Neural crest cell (in vitro differentiated cells): ENCODE measurements at regions not wholly inside any gene's neighbourhood (a gene's known extent, or its start where the extent isn't known, plus 50 kb on each side); places are given as distances from the start of the nearest gene placed in this dataset.

Source experiments
- DNase-seq: peaks from one replicate; pipeline ENCODE4 v3.0.0; 2021; ENCODE audit warnings: low read depth, mixed read lengths, low spot score
- H3K27ac Mint-ChIP-seq: one replicate; pipeline ENCODE4 v1.8.0; 2021; ENCODE audit warnings: mild to moderate bottlenecking, mixed read lengths; ENCODE audit not compliant: unreplicated experiment
- H3K27me3 Mint-ChIP-seq: 2 replicates; pipeline ENCODE4 v1.8.0; 2021; ENCODE audit warnings: low read depth, mild to moderate bottlenecking, mixed read lengths
- H3K36me3 Mint-ChIP-seq: 2 replicates; pipeline ENCODE4 v1.8.0; 2021; ENCODE audit warnings: low read depth, mild to moderate bottlenecking, mixed read lengths
- H3K4me1 Mint-ChIP-seq: 2 replicates; pipeline ENCODE4 v1.8.0; 2021; ENCODE audit warnings: mixed read lengths
- H3K4me3 Mint-ChIP-seq: one replicate; pipeline ENCODE4 v1.8.0; 2021; ENCODE audit warnings: mild to moderate bottlenecking, mixed read lengths
- H3K9me3 Mint-ChIP-seq: 2 replicates; pipeline ENCODE4 v1.8.0; 2021; ENCODE audit warnings: mixed read lengths
- TF ChIP-seq, protein P1 (sequence below): fragments of 200-600 bp; sonication (generic); conservative IDR thresholded peaks from 2 replicates; pipeline ENCODE4 v1.5.0; 2021; ENCODE audit warnings: antibody characterized with exemption, mild to moderate bottlenecking

DNA sequence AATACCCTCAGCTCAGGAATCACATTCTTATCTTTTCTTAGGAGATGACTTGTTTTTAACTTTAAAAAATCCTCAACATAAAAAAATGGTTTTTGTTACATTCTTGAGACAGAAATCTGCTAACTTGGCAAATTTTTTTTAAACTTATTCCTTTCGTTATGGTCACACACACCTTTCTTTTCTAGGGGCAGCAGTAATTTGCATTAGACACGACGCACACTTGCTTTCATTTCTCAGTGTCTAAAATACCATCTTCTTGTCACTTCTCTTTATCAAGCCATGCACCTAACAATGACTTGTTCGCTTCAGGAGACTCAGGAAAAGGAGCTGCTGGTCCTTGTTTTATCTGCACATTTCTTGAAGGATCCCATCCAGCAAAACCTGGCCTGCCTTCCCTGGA lies 112.6 kb upstream of the TBL1X start:
- TF ChIP-seq, protein P1, sequence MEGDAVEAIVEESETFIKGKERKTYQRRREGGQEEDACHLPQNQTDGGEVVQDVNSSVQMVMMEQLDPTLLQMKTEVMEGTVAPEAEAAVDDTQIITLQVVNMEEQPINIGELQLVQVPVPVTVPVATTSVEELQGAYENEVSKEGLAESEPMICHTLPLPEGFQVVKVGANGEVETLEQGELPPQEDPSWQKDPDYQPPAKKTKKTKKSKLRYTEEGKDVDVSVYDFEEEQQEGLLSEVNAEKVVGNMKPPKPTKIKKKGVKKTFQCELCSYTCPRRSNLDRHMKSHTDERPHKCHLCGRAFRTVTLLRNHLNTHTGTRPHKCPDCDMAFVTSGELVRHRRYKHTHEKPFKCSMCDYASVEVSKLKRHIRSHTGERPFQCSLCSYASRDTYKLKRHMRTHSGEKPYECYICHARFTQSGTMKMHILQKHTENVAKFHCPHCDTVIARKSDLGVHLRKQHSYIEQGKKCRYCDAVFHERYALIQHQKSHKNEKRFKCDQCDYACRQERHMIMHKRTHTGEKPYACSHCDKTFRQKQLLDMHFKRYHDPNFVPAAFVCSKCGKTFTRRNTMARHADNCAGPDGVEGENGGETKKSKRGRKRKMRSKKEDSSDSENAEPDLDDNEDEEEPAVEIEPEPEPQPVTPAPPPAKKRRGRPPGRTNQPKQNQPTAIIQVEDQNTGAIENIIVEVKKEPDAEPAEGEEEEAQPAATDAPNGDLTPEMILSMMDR, result no peak
- H3K27me3 Mint-ChIP-seq, result no peaks in the 10 kb centered on the region
- DNase-seq, result no peak
- H3K9me3 Mint-ChIP-seq, result peaks cover 6% of the 10 kb centered on the region
- H3K36me3 Mint-ChIP-seq, result peaks cover 7% of the 10 kb centered on the region
- H3K27ac Mint-ChIP-seq, result peak overlapping the region; percentile 63
- H3K4me1 Mint-ChIP-seq, result peaks cover 16% of the 10 kb centered on the region
- no peak overlapping the region for H3K4me3 Mint-ChIP-seq

DNA sequence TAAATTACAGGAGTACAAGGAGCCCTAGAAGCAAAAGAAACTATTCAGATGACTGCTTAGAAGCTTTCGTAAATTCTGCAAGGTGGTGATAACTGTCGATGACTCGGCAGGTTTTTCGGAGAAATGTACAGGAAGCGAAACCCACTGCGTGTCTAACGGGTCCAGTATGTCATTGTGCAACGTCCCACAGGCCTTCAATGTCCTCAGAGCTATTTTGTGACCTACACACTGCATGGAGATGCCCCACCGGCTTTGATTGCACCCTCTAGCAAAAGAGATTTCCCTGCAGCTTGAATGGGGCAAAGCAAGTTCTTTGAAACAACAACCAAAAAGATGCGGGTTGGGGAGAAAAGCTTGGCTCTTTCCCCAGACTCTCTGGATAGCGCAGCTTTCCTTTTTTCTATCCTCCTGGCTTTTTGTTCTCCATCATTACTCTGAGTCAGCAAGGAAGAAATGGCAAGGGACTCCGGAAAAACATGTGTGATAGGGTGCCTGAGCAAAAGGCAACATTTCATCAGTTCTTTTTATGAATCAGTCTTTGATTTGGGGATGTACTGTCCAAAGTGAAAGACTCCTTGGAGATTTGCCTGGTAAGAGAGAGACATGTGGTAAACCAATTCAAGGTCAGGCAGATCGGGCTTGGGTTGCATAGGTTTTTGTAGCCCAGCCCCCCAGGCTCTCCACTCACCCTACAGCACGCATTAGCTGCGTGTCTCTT lies 112.0 kb upstream of the TBL1X start:
- TF ChIP-seq, protein P1, result no peak
- Mint-ChIP-seq H3K27me3 (no peaks in the 10 kb centered on the region), H3K27ac (no peak overlapping the region), H3K4me3 (no peak overlapping the region), H3K9me3 (peaks cover 6% of the 10 kb centered on the region), H3K4me1 (peaks cover 16% of the 10 kb centered on the region), H3K36me3 (peaks cover 7% of the 10 kb centered on the region)
- DNase-seq, result no peak

DNA sequence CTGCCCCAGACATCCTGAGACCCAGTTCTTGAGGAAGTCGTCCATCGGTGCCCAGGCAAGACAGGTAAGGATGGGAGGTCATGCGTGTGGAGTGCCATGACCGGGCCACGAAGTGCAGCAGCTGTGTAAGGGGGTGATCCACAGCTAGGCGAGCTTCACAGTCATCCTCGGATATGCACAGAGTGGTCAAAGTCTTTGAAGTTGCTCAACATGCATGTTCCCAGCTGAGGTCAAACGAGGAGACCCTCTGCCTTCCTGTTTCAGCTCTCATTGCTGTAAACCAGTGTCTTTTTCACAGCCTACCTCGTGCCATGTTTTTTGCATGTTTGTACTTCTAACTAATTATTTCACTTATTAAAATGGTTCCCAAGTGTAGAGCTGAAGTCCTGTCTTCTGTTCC lies 109.9 kb upstream of the TBL1X start:
- Mint-ChIP-seq H3K36me3 (peaks cover 7% of the 10 kb centered on the region), H3K4me3 (no peak overlapping the region), H3K27ac (no peak overlapping the region), H3K27me3 (no peaks in the 10 kb centered on the region), H3K9me3 (peaks cover 6% of the 10 kb centered on the region), H3K4me1 (peaks cover 13% of the 10 kb centered on the region)
- TF ChIP-seq, protein P1, result no peak
- DNase-seq, result no peak

DNA sequence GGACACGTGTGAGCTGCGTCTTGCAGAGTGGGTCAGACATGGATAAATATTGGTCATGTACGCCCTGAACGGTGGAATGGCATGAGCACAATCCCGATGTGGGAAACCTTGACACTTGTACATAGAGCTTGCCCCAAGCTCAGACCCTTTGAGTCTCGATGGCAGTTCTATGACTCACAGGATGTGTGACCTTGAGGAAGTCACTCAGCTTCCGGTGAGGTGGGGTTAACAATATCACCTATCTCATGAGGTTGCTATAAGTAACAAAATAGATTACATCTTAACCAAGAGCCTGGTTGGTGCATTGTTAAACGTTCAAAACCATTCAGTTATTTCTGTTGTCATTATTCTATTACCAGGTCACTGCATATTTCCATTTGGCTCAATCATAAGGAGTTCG lies 109.1 kb upstream of the TBL1X start:
- peaks cover 13% of the 10 kb centered on the region for H3K4me1 Mint-ChIP-seq

DNA sequence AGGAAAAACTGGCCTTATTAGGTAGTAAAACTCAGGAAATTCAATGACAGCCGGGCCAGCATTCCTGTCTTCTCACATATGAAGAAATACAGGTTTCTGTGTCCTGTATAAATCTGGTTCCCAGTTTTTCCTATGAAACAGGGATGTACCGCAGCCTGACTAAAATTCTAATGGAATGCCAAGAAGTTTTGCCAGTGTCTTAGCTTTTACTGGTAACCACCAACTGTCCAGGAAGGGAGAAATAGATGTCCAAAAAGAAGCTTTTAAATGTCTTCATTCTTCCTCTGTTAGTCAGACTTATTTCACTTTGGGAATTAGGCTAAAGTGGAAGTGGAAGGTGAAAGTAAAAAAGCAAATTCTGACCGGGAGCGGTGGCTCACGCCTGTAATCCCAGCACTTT lies 108.0 kb upstream of the TBL1X start:
- Mint-ChIP-seq H3K36me3 (peaks cover 7% of the 10 kb centered on the region), H3K27me3 (no peaks in the 10 kb centered on the region), H3K4me3 (no peak overlapping the region), H3K9me3 (peaks cover 6% of the 10 kb centered on the region), H3K4me1 (peaks cover 13% of the 10 kb centered on the region), H3K27ac (no peak overlapping the region)
- DNase-seq, result no peak
- TF ChIP-seq, protein P1, result no peak

More for the DNA sequence above, 109.1 kb upstream of the TBL1X start:
- DNase-seq, result no peak
- H3K36me3 Mint-ChIP-seq, result peaks cover 7% of the 10 kb centered on the region
- H3K27me3 Mint-ChIP-seq, result no peaks in the 10 kb centered on the region
- no peak overlapping the region for H3K27ac Mint-ChIP-seq
- peaks cover 6% of the 10 kb centered on the region for H3K9me3 Mint-ChIP-seq
- no peak overlapping the region for H3K4me3 Mint-ChIP-seq
- TF ChIP-seq, protein P1, result no peak
